Uterus (tissue), 3 donors: ENCODE measurements at regions not wholly inside any gene's neighbourhood (a gene's known extent, or its start where the extent isn't known, plus 50 kb on each side); places are given as distances from the start of the nearest gene placed in this dataset.

ENCODE experiments used
- DNase-seq, 2 donors: peaks; one replicate each; pipeline ENCODE4 v3.0.0-alpha.2; 2019 to 2020
- H3K27ac ChIP-seq, 2 donors: fragments of 200-600 bp; sonication (generic); 1 replicate in 1 of 2; 2 replicates in 1 of 2; pipeline ENCODE4 v1.5.1; 2016 to 2018
- H3K27me3 ChIP-seq, 2 donors: fragments of 200-600 bp; sonication (generic); one replicate each; pipeline ENCODE4 v1.5.1; 2018 to 2019; ENCODE audit warnings: control low read depth in 1 of 2
- H3K36me3 ChIP-seq, 2 donors: fragments of 200-600 bp; sonication (generic); one replicate each; pipeline ENCODE4 v1.5.1; 2019; ENCODE audit warnings: control low read depth in 1 of 2
- H3K4me1 ChIP-seq, 2 donors: fragments of 200-600 bp; sonication (generic); one replicate each; pipeline ENCODE4 v1.5.1; 2018 to 2019; ENCODE audit warnings: control low read depth in 1 of 2
- H3K4me3 ChIP-seq, 2 donors: fragments of 200-600 bp; sonication (generic); 1 replicate in 1 of 2; 2 replicates in 1 of 2; pipeline ENCODE4 v1.5.1; 2018 to 2019; ENCODE audit warnings: mild to moderate bottlenecking in 1 of 2
- H3K9me3 ChIP-seq, 2 donors: fragments of 200-600 bp; sonication (generic); one replicate each; pipeline ENCODE4 v1.5.1; 2019; ENCODE audit warnings: control low read depth in 1 of 2
- CTCF ChIP-seq, 4 experiments: fragments of 200-600 bp in 2 of 4; fragments of 450-650 bp in 2 of 4; sonication (generic) in 2 of 4; IDR thresholded peaks; one replicate each; pipeline ENCODE4 v1.5.1; 2016 to 2019; ENCODE audit warnings: antibody characterized with exemption in 4 of 4, mild to moderate bottlenecking in 2 of 4, moderate library complexity in 1 of 4
- POLR2A ChIP-seq, 2 donors: fragments of 450-650 bp; IDR thresholded peaks; one replicate each; pipeline ENCODE4 v1.6.1; 2016; ENCODE audit warnings: antibody characterized with exemption in 2 of 2, mild to moderate bottlenecking in 1 of 2, moderate library complexity in 1 of 2
- intact Hi-C: fragments of 100-400 bp; cut with DNase I; formaldehyde crosslinking; loops from one replicate; pipeline ENCODE4 v1.15.1; 2023; ENCODE audit warnings: low total_unique reads
- donor health status: DM: yes; HTN: yes; CAD: no.

GRCh38 chr6:165184192-165184979, 125.0 kb downstream of the C6orf118 start:
- Histone ChIP-seq H3K36me3 (no peaks in the 10 kb centered on the region), H3K4me1 (no peaks in the 10 kb centered on the region), H3K4me3 (no peak overlapping the region), H3K9me3 (no peaks in the 10 kb centered on the region), H3K27ac (no peak overlapping the region), H3K27me3 (no peaks in the 10 kb centered on the region)
- no peak for TF ChIP-seq CTCF (IDR thresholded peaks at IDR 0.05)
- no peak for TF ChIP-seq POLR2A (IDR thresholded peaks at IDR 0.05)
- DNase-seq = no peak
- intact Hi-C loops = no loop called here

- H3K27me3 ChIP-seq = no peaks in the 10 kb centered on the region
- no peak for DNase-seq
- H3K4me3 ChIP-seq = no peak overlapping the region
- no peaks in the 10 kb centered on the region for H3K36me3 ChIP-seq
- no peak for TF ChIP-seq CTCF (IDR thresholded peaks at IDR 0.05)
- TF ChIP-seq POLR2A (IDR thresholded peaks at IDR 0.05) = no peak
- H3K4me1 ChIP-seq = no peaks in the 10 kb centered on the region
- intact Hi-C loops = no loop called here
- no peak overlapping the region for H3K27ac ChIP-seq
- H3K9me3 ChIP-seq = no peaks in the 10 kb centered on the region
Observed at GRCh38 chr6:165183496-165184140, 125.8 kb downstream of the C6orf118 start.

GRCh38 chr6:165183071-165183470, 126.3 kb downstream of the C6orf118 start:
- TF ChIP-seq CTCF (IDR thresholded peaks at IDR 0.05) = no peak
- no peak for TF ChIP-seq POLR2A (IDR thresholded peaks at IDR 0.05)
- intact Hi-C loops = no loop called here

GRCh38 chr6:165181951-165182414, 127.4 kb downstream of the C6orf118 start:
- Histone ChIP-seq H3K9me3 (no peaks in the 10 kb centered on the region), H3K27ac (no peak overlapping the region), H3K27me3 (no peaks in the 10 kb centered on the region), H3K4me1 (no peaks in the 10 kb centered on the region), H3K36me3 (no peaks in the 10 kb centered on the region), H3K4me3 (no peak overlapping the region)
- intact Hi-C loops = no loop called here
- no peak for TF ChIP-seq CTCF (IDR thresholded peaks at IDR 0.05)
- no peak for TF ChIP-seq POLR2A (IDR thresholded peaks at IDR 0.05)
- DNase-seq = no peak

More at GRCh38 chr6:165183071-165183470, 126.3 kb downstream of the C6orf118 start:
- no peaks in the 10 kb centered on the region for H3K36me3 ChIP-seq
- no peaks in the 10 kb centered on the region for H3K27me3 ChIP-seq
- no peak overlapping the region for H3K27ac ChIP-seq
- no peak for DNase-seq
- no peaks in the 10 kb centered on the region for H3K4me1 ChIP-seq
- no peak overlapping the region for H3K4me3 ChIP-seq
- H3K9me3 ChIP-seq = no peaks in the 10 kb centered on the region

- Histone ChIP-seq H3K4me3 (no peak overlapping the region), H3K36me3 (no peaks in the 10 kb centered on the region), H3K27me3 (no peaks in the 10 kb centered on the region), H3K27ac (no peak overlapping the region), H3K9me3 (no peaks in the 10 kb centered on the region), H3K4me1 (no peaks in the 10 kb centered on the region)
- no peak for DNase-seq
- intact Hi-C loops = no loop called here
- TF ChIP-seq CTCF (IDR thresholded peaks at IDR 0.05) (no peak), POLR2A (IDR thresholded peaks at IDR 0.05) (no peak)
Observed at GRCh38 chr6:165178056-165178455, 131.3 kb downstream of the C6orf118 start.
